ENCODE measurements at regions not wholly inside any gene's neighbourhood (a gene's known extent, or its start where the extent isn't known, plus 50 kb on each side); places are given as distances from the start of the nearest gene placed in this dataset.

DNA sequence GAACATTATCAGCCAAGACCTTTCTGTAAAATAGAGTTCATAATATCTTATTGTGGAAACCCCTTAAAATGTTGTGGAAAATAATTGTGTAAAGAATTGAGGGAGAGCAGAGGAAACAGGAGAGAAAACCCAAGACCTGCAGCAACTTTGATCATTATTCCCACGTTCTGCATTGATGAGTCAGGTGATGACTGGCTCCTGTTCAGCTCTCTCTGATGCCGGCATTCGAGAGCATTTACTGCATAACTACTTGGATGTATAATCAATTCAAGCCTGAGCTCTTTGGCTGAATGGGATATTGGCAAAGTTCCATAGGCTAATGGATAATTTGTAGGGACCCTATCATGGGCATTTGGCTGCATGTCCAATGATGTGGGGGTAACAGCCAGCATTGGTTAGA lies 176.3 kb upstream of the ARID2 start:
- no peak for DNase-seq

DNA sequence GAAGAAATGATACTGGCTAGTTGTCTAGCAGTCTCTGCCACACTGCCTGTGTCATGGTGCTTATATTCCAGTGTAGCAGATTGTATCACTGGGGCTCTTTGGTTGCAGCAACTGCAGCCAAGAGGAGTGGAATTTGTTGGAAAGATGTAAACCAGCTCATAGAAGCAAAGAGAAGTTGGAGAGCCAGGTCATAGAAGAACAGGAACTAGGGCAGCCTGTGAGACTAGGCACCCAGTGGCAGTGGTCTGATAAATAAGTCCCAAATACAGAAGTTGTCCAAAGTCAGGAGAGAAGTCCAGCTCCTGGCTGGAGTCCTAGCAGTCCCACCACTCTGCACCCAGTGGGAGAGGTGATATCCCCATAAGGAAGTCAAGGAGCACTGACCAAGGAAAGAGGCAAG lies 172.5 kb upstream of the ARID2 start:
- no peak for DNase-seq

DNA sequence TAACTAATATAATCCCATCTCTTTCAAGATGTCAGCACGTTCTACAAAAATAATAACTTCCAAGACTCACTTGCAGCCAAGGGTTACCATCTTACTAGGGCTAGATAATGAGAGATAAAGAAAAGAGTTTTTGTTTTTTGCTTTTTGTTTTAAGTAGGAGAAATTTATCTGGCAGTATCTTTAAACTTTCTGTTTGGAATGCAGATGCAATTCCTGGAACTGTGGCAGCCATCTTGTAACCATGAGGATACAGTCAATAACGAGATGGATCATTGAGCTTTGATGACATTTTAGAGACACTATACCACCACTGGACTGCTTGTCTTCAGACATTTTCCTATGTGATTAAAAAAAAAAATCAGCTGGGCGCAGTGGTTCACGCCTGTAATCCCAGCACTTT lies 171.2 kb upstream of the ARID2 start:
- DNase-seq, result no peak

DNA sequence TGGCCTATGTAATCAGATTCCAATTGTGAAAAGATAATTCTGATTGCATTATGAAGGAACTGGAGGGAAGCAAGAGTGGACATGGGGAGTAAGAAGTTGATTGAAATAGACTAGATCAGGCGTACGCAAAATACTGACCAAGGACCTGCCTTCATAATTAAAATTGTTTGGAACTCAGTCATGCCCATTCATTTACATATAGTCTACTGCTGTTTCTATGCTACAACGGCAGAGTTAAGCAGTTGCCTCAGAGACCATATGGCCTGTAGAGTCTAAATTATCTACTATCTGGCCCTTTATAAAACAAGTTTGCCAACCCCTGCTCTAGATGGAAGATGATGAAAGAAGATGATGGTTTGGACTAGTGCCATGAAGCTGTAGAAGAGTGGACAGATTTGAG lies 170.0 kb upstream of the ARID2 start:
- no peak for DNase-seq

DNA sequence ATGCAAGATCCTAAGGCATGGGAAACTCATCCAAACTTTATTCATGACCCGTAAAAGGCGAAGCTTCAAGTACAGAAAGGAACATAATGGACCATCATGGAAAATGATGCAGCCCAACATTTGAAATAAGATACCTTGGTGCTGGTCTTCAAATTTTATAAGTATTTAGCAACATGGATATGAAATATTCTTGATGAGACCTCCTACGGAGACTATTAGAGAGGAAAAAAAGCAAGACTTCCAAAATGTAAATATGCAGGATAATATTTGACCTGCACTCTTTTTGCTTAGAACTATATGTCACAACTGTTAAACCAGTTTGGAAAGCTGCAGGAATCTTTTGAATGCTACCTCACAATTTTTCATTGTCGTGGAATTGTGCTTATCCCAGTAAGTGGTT lies 168.8 kb upstream of the ARID2 start:
- no peak for DNase-seq

DNA sequence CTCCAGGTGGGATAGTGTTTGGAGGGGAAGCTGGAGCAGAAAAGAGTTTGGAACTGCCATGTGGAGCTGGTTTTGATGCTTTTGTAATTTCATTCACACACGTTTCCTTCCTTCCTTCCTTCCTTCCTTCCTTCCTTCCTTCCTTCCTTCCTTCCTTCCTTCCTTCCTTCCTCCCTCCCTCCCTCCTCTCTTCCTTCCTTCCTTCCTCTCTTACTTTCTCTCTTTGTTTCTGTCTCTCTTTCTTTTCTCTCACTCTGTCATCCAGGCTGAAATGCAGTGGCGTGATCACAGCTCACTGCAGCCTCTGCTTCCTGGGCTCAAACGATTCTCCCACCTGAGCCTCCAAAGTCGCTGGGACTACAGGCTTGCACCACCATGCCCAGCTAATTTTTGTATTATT lies 168.0 kb upstream of the ARID2 start:
- DNase-seq, result no peak

DNA sequence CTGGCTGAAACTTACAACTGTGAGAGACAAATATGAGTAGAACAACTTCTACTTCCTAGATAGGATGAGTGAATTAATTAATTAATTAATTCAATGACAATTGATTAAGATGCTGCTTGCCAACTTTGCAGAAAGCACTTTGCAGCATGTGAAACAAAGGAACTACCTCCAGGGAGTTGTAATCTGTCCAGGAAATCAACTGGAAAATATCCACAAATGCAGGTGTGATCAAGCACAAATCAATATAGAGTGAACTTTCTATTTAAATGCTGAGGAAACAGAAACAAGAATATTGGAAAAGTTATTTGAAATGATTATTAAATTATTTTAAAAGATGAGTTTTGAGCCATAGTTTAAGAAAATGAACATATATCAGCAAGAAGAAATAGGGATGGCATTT lies 163.9 kb upstream of the ARID2 start:
- no peak for DNase-seq

DNA sequence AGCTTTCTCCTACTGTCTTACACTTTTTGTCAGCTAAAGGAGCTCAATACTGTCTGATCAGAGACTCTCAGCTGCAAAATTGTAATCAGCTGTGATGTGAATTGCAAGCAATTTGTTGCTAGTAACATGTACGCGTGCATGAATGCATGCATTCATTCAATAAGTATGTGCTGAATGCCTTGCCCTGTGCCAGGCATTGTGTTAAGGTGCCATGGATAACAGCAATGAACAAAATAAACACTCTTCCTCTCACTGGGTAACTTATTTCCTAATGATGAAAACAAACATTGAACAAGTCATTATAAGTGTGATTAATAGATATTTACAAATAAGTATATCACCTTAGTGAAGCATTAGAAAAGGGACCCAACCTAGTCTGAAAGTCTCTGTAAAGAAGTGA lies 163.2 kb upstream of the ARID2 start:
- no peak for DNase-seq

DNA sequence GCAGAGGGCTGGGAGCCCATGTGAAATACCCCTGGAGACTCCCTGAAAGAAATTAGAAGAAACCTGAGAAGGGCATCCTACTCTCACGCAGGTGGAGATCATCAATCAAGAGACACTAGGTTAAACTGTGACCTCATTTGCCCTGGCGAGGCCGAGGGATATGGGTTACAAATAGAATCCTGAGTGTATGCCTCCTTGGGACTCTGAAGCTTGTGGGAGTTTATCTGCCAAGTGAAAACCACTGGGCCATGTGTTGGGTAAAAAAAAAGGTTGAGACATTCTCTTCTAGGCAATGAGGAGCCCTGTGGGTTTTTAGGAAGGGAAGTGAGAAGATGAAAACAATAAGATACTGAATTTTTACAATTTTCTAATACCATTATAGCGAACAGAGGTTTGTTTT lies 160.7 kb upstream of the ARID2 start:
- no peak for DNase-seq

DNA sequence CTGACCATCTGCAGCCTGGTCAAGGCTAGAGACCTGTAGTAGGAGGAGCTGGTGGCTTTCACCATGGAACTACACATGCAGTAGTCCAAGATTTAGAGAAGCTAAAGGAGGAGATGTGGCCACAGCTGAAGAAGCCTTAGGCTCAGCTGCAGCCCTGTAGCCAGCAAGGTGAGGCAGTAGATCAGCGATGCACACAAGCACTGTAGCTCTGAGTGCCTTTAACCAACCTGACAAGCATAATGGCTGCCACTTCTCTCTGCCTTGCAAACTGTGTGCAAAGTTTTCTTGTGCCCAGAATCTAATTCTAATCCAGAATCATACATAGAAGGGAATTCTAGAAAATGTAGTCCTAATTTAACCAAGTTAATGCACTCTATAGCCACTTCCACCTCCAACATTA lies 159.0 kb upstream of the ARID2 start:
- DNase-seq, result no peak

DNA sequence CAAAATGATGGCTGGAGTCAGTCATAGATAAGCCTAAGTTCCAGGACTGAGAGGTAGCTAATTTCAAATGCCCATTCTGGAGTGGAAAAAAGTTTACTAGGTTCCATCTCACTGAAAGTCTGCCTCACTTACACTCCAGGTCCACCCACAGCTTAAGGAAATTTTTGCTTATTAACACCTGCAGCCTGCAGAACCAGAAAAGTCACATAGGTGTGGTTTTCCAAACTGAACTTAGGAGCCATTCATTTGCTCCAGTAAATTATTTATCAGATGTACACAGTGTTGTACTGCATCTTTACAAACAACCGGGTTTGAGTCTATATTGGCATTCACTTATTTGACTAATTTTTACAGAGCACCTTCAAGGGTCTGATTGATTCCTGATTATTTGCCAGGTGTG lies 157.4 kb upstream of the ARID2 start:
- no peak for DNase-seq

DNA sequence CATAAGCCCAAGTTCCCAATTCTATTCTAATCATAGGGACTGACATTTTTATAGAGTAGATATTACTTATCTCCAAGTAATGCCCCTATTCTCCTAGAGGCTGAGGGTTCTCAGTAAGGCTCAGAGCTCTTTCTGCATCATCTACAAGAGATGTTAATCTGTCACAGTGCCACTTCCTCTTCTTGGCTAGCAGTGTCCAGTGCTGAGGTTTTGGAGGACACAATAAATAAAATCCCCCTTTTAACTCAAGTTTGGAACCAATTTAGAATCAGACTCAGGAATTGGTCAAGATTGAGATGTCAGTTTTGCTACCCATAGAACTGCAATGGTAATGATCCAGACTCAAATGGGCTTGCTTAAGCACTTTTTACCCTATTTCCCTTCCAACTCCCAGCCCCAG lies 154.1 kb upstream of the ARID2 start:
- no peak for DNase-seq

DNA sequence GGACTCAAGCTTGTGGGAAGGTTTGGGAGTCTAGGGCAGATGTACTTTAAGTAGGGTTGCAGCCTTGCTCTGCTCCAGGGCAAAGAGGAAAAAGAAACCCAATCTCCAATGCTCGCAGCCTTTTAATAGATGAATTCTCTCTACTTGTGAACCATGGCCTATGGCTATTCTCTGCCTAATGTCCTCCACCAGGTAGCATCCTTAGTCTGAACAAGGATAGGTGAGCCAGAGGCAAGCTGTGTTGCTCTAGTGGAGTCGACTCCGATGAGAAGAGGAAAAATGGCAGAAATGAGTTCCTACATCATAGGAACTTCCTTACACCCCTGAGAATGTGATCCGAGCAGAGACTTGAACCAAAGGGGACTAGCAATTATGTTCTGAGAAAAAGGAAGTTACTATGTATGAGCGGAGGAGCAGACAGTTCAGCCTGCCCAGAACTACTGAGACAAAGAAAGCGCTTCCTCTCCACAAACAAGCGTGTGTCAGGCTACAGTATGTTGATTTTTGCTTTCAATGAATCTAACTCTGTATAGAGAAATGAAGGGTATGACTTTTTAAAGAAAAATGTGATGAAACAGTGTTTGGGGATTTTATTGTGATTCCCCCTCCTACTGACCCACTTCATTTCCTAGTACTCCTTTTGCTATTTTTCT lies 153.6 kb upstream of the ARID2 start:
- DNase-seq, result no peak

DNA sequence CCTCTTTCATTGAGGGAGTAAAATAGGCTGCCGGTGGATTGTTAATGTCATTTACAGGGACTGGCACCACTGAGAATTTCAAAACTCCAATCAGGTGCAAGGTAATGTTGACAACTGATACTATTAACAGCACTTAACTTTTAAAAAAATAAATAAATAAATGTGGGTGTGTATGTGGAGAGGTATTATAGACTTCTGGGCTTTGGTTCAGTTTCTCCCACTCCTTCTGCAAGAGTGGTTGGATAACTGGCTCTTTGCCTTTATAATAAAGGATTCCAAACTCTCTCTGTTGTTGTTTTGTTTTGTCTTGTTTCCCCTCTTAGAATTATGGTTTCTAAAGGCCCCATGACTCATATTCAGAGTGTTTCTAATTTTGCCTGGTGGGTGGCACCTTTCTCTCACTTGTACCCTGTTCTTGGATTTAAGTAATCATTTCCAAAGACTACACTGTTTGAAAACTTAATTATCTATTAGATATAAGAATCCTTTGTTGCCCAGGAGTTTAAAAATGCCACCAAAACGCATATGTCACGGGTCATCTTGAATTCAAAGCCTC lies 151.6 kb upstream of the ARID2 start:
- DNase-seq, result no peak

DNA sequence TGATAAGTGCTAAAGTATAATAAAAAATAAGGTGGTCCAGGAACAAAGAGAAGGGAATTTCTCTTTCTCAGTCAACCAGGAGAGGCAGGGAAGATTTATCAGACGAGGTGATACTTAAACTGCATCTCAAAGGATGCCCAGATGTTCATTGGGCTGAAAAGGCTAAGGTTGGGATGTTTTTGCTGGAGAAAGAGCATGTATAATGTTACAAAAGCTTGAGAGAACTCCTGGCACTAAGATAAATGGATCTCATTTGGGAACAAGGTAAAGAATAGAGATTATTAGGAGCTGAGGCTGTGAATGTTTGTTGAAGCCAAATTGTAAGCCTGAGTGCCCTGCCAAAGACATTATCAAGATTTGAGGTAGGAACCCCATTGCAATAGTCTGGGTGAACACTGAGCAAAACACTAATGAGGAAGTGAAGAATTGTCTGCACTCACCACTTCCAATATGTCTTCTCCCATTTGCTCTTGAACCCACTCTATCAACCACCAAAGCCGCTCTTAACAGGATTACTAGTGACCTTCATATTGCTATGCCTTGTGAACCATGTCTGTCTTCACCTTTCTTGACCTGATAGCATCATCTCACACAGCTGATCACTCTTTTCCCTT lies 149.0 kb upstream of the ARID2 start:
- no peak for DNase-seq

DNA sequence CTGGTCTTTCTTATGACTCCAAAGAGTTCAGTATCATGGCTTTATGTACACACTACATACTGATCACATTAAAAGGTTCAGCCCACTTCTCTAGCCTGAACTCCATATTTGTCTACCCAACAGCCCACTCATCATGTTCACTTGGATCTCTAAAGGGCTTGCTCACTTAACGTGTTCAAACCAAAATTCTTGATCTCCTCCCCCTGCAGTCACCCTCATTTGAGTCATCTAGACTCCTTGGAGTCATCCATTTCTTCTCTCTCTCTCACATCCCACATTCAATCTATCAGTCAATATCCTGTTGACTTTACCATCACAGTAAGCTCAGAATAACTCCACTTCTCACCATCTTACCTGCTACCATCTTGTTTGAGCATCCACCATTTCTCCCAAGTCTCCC lies 148.4 kb upstream of the ARID2 start:
- no peak for DNase-seq

DNA sequence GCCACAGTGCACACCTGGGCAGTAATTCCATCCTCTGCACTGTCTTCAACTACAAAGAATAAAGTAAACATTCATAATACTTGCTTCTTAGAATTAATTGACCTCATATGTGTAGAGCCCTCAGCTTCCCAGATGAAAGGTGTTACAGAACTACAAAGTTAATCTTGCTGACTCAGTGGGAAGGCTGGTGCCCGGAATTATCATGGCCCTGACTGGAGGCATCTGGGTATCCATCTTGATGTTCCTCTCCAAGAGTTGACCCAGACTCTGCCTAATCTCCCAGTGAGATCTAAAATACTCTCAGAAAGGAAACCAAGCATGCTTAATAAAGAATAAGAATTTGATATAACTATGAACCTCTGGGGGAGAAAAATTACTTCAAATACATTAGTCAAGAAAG lies 147.0 kb upstream of the ARID2 start:
- no peak for DNase-seq

DNA sequence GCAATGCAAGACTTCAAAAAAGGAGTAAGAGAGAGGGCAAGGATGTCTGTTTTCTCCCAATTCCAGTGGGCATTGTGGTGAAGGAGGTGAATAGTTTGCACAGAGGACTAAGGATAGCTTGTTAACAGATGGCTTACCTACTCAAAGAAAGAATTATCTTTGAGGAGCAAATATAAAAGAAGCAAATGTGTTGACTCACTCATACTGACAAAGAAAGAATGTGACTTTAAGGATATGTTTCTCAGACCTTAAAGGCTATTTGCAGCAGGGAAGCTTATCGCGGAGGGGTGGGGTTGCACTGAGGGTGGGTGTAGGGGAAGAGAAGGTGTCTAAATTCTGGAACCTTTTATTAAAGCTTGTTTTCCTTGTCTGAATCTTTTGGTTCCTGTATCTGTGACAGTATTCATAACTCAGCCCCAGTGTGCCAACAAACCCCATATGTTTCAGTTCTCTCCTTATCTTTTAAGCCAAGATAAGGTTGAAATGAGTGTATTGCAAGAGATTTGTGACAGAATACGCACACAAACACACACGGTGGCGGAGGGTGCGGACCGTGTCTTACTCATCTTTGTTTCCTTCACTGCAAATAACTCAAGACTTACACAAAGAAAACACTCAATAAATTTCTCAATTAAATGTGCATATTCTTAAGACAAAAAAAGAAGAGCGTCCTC lies 146.4 kb upstream of the ARID2 start:
- no peak for DNase-seq

DNA sequence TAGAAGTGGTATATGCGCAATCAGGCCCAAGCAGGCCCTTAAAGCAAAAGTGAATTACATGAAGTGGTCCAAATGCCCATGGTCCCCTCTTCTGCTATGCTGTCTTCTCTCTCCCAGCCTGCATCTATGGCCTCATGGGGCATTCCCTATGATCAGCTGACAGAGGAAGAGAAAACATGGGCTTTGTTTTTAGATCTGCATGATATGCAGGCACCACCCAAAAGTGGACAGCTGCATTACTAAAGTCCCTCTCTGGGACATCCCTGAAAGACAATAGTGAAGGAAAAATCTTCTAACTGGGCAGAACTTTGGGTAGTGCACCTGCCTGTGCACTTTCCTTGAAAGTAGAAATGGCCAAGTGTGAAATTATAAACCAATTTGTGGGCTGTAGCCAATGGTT lies 145.2 kb upstream of the ARID2 start:
- no peak for DNase-seq

DNA sequence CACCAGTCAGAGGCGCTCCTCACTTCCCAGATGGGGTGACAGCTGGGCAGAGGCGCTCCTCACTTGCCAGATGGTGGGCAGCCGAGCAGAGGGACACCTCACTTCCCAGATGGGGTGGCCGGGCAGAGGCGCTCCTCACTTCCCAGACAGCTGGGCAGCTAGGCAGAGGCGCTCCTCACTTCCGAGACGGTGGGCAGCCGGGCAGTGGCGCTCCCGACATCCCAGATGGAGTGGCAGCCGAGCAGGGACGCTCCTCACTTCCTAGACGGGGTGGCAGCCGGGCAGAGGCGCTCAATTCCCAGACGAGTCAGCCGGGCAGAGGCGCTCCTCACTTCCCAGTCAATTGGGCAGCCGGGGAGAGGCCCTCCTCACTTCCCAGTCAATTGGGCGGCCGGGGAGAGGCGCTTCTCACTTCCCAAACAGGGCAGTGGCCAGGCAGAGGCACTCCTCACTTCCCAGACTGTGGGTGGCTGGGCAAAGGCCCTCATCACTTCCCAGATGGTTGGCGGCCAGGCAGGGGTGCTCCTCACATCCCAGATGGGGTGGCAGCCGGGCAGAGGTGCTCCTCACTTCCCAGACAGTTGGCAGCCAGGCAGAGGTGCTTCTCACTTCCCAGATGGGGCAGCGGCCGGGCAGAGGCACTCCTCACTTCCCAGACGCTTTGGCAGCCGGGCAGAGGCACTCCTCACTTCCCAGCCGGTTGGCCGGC lies 143.8 kb upstream of the ARID2 start:
- DNase-seq, result no peak

DNA sequence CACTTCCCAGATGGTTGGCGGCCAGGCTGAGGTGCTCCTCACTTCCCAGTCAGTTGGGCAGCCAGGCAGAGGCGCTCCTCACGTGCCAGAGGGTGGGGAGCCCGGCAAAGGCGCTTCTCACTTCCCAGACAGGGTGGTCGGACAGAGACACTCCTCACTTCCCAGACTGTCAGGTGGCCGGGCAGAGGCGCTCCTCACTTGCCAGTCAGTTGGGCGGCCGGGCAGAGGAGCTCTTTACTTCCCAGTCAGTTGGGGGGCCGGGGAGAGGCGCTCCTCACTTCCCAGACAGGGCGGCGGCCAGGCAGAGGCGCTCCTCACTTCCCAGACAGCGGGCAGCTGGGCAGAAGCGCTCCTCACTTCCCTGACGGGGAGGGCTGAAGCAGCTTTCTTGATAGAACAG lies 143.0 kb upstream of the ARID2 start:
- no peak for DNase-seq

DNA sequence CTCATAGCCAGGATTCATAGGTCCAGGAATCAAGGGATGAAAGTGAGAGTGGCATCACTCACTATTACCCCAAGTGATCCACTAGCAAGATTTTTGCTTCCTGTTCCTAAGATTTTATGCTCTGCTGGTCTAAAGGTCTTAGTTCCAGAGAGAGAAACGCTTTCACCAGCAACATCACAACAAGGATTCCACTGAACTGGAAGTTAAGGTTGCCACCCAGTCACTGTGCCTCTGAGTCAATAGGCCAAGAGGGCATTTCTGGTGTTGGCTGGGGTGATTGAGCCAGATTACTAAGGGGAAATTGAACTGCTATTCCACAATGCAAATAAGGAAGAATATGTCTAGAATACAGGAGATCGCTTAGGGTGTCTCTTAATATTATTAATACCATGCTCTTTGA lies 142.5 kb upstream of the ARID2 start:
- DNase-seq, result no peak

DNA sequence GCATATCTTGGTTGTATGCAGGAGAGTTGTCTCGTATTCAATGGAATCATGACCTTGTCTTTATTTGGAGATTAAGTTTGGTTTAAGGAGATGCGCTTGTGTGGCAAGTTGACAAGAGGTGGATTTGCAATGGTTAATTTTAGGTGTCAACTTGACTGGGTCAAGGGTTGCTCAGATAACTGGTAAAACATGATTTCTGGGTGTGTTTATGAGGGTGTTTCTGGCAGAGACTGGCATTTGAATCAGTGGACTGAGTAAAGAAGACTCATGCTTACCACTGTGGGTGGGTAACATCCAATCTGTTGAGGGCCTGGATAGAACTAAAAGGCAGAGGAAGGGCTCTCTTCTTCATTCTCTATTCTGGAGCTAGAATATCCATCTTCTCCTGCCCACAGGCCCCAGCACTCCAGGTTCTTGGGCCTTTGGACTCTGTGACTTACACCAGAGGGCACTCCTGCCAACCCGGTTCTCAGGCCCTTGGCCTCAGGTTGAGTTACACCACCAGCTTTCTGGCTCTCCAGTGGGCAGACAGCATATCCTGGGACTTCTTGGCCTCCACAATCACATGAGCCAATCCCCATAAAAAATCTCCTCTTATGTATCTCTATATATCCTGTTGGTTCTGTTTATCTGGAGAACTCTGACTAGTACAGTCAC lies 141.5 kb upstream of the ARID2 start:
- no peak for DNase-seq
